Peyer's patch (tissue), 4 donors: ENCODE measurements at regions not wholly inside any gene's neighbourhood (a gene's known extent, or its start where the extent isn't known, plus 50 kb on each side); places are given as distances from the start of the nearest gene placed in this dataset.

Source experiments
- CTCF ChIP-seq, 6 experiments: fragments of 450-650 bp in 4 of 6; fragments of 200-600 bp in 2 of 6; sonication (generic) in 1 of 6; IDR thresholded peaks; one replicate each; pipeline ENCODE4 v1.5.1; 2017 to 2019; ENCODE audit warnings: antibody characterized with exemption in 6 of 6, mild to moderate bottlenecking in 3 of 6, moderate library complexity in 1 of 6
- POLR2A ChIP-seq, 2 donors: fragments of 450-650 bp; IDR thresholded peaks; one replicate each; pipeline ENCODE4 v1.5.1; 2017; ENCODE audit warnings: antibody characterized with exemption in 2 of 2, mild to moderate bottlenecking in 2 of 2, moderate library complexity in 2 of 2

- TF ChIP-seq CTCF (IDR thresholded peaks at IDR 0.05) (no peak), POLR2A (IDR thresholded peaks at IDR 0.05) (no peak)
These were observed 130.8 kb upstream of the C14orf180 start for GRCh38 chr14:104448721-104449120.
